Glomerular visceral epithelial cell (primary cell): ENCODE measurements at regions not wholly inside any gene's neighbourhood (a gene's known extent, or its start where the extent isn't known, plus 50 kb on each side); places are given as distances from the start of the nearest gene placed in this dataset.
"Not testable (repeated sequence)": the region's sequence is repeated elsewhere in the genome, so short reads cannot be mapped to it uniquely, and the experiment has no call there.

Experiments
- DNase-seq: peaks from one replicate; pipeline ENCODE4 v3.0.0-alpha.2; 2016; ENCODE audit errors: extremely low spot score

DNA sequence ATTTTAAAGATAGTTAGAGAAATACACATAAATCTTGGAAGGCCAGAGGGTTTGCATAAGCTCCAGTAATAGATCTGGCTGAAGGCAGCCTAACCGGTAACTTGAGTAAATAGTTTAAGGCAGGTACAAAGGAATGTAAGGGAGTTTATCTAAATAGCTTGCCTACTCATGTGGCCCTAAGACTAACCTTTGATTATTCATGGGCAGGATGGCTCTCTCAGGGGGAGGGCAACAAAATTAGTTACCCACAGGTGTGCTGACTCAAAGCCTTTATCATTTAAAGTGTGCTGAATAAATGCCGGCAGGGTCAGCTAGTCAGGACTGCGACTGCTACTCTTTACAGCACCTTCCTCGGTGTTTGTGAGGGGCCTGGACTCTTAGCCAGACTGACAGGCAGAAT is 761.3 kb upstream of the KIF2B start:
- DNase-seq, result no peak

DNA sequence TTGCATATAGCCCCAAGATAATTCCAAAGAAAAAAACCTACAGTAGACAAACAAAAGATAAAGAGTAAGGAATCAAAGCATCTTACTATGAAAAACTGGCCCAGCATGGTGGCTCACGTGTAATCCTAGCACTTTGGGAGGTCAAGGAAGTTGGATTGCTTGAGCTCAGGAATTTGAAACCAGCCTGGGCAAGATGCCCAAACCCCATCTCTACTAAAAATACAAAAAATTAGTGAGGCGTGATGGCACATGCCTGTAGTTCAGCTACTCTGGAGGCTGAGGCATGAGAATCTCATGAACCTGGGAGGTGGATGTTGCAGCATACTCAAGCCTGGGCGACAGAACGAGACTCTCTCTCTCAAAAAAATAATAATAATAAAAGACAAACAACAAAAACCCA is 764.7 kb upstream of the KIF2B start:
- peak; percentile 89 for DNase-seq

DNA sequence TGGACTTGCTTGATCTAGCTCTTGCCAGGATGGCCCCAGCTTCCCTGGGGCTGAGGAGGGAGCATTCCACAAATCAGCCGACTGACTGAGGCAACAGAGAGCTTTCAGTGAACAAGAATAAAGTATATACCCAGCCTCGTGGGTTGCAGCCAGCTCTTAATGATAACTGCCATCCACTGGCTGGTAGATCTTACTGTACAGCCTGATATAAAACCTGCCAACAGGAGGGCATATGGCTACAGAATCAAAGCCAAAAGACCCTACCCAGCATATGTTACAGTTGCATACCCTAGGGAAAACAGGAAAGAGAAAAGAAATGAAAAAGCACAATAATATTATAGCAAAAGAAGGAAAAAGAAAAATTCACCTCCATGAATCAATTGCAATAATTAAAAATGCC is 775.9 kb upstream of the KIF2B start:
- no peak for DNase-seq

DNA sequence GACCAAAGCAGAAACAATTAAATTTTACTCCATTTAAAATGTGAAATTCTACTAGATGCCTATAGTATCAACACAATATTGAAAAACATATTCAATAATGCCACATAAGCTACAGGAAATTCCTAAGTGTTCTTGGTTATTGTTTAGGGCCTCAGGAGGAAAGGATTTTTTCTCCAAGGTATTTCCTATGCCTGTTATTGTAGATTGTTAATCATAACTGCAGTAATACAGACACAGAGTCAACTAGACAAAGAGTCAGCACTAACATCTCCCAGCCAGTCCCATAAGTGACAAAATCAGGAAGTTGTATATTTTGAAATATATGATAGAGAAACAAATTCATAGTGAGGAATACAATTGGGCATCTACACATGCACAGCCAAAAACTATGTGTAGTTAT is 782.7 kb upstream of the KIF2B start:
- no peak for DNase-seq

DNA sequence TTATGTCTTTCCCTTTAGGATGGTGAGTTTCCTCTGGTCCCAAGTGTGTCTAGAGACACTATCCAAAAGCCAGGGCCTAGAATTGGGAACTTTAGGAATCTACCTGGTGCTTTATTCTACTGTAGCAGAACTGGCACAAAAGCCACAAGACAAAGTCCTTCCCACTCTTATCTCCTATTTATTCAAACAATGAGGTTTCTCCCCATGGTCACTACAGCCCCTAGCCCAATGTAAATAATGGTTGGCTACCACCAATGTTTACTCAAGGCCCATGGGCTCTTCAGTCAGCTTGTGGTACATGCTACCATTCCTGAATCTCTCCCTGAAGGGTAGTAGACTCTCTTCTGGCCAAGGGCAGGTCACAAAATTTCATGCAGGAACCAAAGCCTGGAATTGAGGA is 789.4 kb upstream of the KIF2B start:
- no peak for DNase-seq

DNA sequence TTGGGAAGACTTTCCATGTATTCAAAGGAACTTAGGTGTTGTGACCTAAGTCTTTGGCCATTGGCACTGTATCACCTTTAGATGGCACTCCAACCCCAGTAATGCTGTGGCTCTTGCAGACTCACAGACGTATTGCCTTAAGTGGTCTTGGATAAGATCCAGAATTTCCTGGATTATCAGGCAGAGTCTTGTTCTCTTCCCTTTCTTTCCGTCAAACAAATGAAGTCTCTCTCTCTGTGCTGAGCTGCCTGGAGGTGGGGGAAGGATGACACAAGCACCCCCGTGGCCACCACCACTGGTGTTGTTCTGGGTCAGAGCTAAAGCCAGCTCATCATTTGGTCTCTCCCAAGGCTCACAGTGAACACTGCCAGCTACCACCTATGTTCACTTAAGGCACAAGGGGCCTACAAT is 789.9 kb upstream of the KIF2B start:
- DNase-seq, result peak; percentile 82

DNA sequence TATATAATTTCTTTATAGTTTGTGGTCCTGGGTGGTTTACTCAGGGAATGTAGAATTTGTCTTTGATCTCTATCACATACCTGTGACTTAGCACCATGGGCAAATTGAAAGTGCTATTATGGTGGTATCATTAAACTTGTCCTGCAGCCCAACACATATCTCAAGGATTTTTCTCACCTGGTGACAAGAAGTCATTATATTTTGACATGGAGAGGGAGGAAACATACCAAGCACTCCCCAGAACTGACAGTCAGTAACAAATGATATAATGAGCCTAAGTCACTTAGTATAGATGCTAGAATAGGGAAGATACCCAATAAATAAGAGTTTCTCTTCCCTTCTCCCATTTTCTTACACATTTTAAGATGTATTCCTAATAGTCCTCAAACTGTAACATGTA is 805.5 kb upstream of the KIF2B start:
- DNase-seq, result no peak

DNA sequence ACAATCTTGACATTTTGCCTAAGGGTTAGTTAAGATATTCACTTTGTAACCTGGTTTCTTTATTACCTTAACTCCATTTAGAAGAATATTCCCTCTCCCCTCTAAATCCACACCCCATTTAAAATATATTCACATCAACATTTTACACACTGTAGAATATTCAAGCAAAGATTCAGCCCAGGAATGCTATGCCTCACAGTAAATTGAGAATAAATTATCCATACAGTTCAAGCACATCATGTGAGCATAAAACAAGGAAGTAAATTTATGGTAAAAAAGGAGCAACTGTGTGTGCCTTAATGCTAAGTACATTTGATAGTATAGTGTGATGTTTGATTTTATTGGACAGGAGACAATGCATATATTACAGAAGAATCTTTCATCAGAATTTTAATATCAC is 806.6 kb upstream of the KIF2B start:
- DNase-seq, result no peak

DNA sequence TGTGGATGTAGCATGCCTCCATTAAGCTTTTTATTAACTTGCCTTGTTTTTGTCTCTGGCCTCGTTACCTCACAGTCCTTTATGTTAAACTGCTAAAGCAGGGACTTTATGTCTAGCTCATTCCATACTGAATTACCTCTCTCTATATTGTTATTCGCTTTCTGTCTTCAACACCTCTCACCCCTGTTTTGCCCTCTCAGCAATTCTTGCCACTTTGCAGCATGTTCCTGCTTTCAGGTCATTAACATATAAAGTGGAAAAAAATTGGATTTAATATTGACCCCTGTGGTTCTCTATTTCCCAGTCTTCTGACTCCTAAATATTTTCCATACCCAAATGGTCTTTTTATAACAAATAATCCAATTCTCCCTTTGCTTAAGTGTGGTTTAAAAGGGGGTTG is 810.4 kb upstream of the KIF2B start:
- DNase-seq, result no peak

DNA sequence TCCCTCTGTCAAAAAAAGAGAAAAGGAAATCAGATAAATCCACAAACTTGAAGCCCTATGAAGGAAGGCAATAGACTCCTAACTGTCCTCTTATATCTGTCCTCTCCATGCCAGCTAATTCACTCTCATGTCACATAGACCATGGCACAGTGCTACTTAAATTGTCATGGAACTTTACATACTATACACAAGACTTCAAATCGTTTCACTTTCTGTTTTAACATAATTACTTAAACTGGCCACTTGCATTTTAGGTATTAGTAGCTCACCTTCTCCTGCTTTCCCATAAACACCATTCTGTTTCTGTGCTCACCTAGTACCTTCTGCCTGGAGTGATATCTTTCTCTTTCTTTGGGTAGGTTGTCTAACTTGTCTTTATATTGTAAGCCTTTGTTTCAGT is 816.7 kb upstream of the KIF2B start:
- DNase-seq, result no peak

DNA sequence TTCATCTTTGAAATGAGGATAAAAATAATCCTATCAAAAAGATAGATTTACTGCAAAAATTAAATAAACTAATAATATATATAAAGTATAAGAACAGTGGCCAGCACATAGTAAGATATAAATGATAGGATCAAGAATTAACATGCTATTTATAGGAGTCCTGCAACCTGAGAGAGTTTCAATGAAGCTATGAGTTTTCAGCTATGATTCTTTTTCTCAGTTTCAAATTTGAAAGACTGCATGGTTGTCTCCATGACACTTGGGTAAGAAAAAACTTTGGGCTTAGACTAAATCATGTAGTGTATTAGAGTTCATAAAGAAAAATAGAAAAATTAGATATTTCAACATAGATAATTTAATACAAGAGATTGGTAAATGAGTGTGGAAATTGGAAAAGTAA is 817.8 kb upstream of the KIF2B start:
- no peak for DNase-seq

DNA sequence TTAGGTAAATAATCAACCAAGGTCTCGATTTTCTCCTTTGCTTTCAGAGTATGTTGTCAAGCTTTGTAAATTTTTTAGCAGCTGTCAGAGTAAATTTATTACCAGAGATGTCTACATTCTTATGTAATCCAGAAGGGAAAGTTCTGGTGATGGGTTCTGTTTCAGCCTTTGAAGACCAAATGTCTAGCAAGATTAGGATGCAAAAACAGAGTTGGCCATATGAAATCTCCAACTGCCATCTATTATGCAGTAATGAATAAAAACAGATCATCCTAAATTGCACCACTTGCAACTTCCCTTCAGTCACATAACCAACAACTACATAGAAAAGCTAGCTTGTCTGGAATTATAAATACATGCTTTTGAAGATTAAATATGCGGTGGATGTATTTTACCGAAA is 826.8 kb upstream of the KIF2B start:
- DNase-seq, result no peak

DNA sequence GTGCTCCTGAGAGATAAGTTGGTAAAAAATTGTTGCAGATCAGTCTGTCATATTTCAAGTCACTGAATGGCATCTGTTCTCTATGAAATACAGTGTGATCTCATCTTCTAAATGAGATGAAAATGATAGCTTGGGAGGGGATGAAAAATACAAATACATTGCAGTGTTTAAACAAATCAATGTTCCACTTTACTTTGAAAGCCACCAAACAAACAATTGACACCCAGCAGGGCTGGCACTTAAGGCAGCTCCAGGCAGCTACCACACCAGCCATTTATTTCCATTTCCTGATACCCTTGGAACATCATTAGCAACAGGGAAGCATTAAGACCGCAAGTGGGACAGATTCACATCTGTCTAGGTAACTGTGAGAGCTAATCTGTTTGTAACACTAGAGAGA is 827.6 kb upstream of the KIF2B start:
- no peak for DNase-seq

DNA sequence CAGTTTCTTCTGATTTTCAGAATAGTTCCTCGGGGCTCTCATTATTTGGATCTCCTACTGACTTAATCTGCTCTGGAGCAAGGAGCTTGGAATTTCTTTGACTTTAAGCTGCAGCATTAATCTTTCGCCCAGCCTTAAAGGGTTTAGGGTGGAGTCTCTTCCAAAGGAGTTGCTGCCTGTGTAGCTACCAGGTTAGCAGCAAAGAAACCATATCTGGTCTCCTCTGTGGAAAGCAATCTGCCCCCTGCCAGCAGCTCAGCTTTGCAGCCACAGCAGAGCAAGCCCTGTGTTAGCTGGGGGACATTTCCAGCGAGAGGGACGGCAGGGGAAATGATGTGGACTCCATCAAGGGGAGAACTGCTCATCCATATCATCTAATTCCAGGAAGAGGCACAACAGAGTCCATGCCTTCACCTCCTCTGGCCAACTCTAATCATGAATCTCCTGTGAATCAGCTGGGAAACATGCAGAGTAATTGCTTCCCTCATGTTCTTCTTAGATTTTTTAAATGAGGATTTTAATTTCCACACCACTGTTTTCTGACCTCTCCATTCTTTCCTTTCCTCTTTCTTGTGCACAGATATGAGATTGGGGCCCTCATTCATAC is 827.6 kb upstream of the CA10 start:
- DNase-seq, result no peak

DNA sequence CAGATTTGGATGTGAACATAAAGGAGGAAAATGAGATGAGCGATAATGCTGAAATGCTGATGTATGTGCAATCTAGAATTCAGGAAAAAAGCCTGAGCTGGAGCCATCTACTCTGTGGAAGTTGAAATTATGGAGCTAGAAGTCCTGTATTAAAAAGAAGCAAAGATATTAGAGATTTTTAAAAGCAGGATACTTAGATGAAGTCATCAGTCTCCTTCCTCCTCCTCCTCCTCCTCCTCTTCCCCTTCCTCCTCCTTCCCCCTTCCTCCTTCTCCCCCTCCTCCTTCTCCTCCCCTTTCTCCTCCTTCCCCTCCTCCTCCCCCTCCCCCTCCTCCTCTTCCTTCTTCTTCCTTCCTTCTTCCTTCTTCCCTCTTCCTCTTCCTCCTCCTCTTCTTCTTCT is 823.8 kb upstream of the CA10 start:
- DNase-seq, result no peak

DNA sequence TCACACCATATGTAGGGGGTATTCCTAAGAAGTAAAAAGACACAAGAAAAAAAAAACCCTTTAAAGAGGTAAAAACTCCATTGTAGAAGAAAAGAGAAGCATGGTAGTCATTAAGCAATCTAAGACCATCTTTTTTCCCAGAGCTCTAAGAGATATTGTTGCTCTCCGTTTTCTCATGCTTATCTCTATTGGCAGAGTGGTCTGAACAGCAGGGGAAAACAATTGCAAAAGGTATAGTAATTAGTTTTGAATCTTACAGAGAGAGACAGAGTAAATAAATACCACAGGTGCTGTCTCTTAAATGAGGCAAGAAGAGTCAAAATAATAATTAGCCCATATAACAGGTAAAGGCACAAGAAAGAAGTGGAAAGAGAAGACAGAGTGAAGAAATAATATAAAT is 821.4 kb upstream of the CA10 start:
- DNase-seq, result no peak

DNA sequence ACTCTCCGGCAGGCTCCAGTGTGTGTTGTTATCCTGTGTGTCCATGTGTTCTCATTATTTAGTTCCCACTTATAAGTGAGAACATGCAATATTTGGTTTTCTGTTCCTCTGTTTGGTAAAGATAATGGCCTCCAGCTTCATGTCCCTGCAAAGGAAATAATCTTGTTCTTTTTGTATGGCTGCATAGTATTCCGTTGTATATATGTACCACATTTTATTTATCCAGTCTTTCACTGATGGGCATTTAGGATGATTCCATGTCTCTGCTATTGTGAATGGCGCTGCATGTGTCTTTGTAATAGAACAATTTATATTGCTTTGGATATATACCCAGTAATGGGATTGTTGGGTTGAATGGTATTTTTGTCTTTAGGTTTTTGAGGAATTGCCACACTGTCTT is 807.3 kb upstream of the CA10 start:
- DNase-seq, result no peak

DNA sequence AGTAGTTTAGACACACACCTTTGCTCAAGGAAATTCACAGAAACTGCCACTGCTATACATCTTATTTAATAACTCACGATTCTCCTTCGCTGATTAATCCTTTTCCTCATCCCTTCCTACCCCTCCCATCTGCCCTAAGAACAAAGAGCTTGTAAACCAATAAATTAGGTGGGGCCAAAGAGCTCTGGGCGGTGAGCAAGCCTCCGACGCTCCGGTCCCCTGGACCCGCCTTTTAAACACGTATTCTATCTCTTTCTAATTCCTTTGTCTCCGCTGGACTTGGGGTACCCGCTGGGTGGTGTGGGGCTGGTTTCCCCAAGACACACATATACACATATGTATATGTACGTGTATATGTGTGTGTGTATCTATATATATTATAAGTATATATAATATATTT is 803.2 kb upstream of the CA10 start:
- not testable (repeated sequence) for DNase-seq

DNA sequence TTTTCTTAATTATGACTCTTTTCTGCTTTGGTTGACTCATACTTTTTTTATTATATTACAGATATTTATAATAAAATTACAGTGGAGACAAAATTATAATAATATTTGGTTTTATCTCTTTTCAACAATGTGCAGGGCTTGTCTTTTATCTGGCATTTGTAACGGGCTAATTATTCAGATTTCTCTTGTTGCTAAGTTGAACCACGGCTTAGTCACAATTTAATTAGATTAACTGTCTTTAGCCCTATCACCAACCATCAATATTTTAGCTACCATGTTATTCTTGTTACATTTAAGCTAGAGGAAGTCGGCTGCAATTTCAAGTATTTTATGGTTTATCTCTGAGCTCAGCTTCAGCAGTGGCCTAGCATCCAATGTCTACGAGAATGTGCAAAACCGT is 798.9 kb upstream of the CA10 start:
- DNase-seq, result no peak

DNA sequence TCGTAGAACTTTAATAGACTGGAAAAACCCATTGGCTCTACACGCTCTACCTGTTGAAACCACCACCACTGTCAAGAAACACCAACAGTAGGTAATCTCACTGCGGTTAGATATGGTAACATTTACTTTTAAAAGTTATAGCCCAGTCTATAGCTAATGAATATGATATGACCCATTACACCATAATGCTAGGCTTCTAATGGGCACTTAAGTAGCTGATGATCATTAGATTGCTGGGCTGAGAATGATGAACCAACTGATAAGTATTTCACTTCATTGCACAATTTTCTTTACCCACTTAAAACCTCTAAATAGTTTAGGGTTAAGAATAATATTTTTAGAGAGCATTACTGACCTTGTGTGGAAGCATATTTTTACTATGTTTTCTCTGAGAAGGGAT is 788.9 kb upstream of the CA10 start:
- no peak for DNase-seq

DNA sequence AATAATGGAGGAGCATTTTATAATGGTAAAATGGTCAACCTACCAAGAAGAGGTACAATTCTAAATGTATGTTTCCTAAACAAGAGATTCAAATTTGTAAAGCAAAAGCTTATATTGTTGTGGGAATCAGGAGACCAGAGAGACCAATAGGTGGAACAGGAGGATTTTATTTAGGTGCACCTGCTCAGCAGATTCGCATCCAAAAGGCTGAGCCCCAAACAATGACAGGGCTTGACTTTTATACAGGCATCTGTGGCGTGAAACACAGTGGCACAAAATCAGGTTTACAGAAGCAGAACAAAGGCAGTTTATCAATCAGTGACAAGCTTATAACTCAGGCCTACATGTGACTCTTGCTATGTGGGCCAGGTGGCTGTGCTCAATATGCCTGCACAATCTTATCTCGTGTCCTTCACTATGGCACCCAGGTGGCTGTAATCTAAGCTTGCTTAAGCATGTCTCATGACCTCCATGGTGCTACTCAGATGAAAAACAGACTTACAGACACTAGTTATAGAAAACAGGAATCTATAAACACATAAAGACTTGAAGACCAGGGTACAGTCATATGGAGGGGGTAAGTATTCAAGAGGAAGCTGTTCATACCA is 780.2 kb upstream of the CA10 start:
- no peak for DNase-seq

DNA sequence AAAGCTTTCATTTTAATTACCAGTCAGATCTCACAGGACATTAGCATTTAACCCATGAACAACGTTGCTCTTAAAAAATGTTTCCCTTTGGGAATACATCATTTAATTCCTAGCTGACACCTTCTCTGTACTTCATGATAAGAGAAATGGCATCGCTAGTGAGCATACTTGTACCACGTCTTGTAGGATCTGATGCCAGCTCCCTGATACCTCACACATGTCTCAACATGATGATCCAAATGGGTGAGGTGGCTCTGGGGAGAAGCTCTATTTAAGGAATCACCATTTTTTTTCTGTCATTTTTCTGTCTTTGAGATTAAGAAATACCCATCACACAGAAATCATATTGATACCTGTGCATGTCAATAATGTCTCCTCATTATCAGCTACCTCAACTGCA is 772.1 kb upstream of the CA10 start:
- no peak for DNase-seq

DNA sequence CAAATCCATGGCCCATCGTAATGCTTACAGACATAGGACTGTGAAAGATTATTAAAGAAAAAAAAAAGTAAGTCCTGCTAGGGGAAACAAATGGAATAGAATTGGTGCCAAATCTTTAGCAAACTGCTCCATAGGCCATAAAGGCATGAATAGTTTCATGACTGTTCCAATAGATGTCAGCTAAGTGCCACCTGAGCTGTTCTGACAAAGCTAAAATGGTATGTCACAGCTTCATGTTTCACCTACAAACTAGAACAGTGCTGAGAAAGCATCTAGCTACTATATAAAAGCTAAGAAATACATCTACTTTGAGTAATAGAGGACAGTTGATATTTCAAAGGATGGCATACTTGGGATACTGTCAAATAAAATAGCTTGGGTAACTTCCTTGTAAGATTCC is 771.6 kb upstream of the CA10 start:
- no peak for DNase-seq

DNA sequence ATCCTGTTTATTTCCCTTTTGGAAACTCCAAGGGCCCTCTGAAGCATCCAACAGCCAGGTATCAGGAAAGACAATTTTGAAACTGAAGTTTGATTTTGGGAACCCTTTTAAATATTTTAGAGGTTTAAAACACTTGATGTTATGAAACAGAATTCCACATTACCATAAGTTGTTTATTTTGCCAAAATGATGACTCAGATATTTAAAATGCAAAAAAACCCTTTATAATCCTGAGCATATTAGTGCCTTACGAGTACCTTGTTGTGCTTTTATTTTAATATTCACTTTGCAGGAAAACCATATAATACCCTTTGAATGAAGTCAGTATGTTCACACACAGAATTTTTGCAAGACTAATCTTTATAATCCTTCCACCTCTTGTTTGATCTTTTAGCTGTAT is 765.1 kb upstream of the CA10 start:
- no peak for DNase-seq
